ENCODE measurements at regions not wholly inside any gene's neighbourhood (a gene's known extent, or its start where the extent isn't known, plus 50 kb on each side); places are given as distances from the start of the nearest gene placed in this dataset.

DNA sequence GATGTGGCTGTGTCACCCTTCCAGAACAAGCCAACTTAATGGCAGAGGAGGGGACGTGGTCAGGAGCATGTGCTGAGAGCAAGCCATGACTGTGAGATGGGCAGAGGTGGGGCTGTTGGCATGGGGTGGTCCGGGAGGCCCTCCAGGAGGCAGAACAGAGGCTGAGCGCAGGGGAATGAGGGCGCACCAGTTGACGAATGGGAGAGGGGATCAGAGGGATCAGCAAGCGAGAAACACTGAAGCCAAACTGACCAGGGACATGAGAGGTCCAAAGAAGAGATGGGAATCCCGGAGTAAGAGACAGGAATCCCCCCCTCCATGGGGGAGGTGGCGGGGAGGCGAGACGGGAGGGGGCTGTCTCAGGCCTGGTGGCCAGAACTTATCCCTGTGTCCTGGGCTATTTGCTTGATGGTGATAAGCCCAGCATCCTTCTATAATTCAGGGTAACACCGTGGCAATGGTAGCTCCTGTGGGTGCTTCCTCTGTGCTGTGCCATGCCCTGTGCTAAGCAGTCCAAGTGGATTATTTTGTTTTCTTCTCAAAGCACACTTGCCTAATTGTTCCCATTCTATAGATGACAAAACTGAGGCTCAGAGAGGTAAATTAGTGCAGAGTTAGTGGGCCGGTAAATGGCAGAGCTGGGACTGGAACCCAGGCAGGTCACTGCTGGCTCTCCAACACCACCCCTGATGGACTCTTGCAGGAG, 83.4 kb upstream of the SHISAL1 start:
- intact Hi-C loops (cut with micrococcal nuclease): no loop called here
- no peak for TF ChIP-seq MYC (IDR thresholded peaks at IDR 0.05; ENCODE audit: low read depth, low read length)
- no peak for TF ChIP-seq EZH2 (IDR thresholded peaks at IDR 0.05; ENCODE audit: borderline replicate concordance, low read depth, low read length, severe bottlenecking)
- TF ChIP-seq POLR2A (IDR thresholded peaks at IDR 0.05; ENCODE audit: low read depth, low read length): no peak
- no peak for TF ChIP-seq POLR2AphosphoS5 (IDR thresholded peaks at IDR 0.05; ENCODE audit: insufficient read depth, low read depth, low read length)
- TF ChIP-seq FOS (IDR thresholded peaks at IDR 0.05; ENCODE audit: borderline replicate concordance, insufficient read depth, low read length): no peak
- TF ChIP-seq GATA2 (IDR thresholded peaks at IDR 0.05; ENCODE audit: insufficient read depth, insufficient read length, low read depth, low read length): no peak
- TF ChIP-seq, protein P1, sequence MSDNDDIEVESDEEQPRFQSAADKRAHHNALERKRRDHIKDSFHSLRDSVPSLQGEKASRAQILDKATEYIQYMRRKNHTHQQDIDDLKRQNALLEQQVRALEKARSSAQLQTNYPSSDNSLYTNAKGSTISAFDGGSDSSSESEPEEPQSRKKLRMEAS (IDR thresholded peaks at IDR 0.05; ENCODE audit: insufficient read depth, insufficient read length): no peak
- TF ChIP-seq JUN (IDR thresholded peaks at IDR 0.05; ENCODE audit: borderline replicate concordance, insufficient read depth, insufficient read length, low read depth): no peak
- TF ChIP-seq, protein P2, sequence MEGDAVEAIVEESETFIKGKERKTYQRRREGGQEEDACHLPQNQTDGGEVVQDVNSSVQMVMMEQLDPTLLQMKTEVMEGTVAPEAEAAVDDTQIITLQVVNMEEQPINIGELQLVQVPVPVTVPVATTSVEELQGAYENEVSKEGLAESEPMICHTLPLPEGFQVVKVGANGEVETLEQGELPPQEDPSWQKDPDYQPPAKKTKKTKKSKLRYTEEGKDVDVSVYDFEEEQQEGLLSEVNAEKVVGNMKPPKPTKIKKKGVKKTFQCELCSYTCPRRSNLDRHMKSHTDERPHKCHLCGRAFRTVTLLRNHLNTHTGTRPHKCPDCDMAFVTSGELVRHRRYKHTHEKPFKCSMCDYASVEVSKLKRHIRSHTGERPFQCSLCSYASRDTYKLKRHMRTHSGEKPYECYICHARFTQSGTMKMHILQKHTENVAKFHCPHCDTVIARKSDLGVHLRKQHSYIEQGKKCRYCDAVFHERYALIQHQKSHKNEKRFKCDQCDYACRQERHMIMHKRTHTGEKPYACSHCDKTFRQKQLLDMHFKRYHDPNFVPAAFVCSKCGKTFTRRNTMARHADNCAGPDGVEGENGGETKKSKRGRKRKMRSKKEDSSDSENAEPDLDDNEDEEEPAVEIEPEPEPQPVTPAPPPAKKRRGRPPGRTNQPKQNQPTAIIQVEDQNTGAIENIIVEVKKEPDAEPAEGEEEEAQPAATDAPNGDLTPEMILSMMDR (IDR thresholded peaks at IDR 0.05; ENCODE audit: extremely low read depth in 1 of 2, insufficient read depth in 1 of 2, low read depth in 1 of 2, low read length in 2 of 2): no peak
- Histone ChIP-seq H3K9ac (replicated peaks; ENCODE audit: extremely low read depth, insufficient read depth, low read length) (no peak overlapping the region), H4K20me1 (replicated peaks; ENCODE audit: control insufficient read depth, extremely low read depth, insufficient read depth, low read length) (no peaks in the 10 kb centered on the region), H3K9me1 (replicated peaks; ENCODE audit: control insufficient read depth, extremely low read depth, insufficient read depth, low read length) (no peaks in the 10 kb centered on the region), H3K79me2 (ENCODE audit: control insufficient read depth, insufficient read depth, low read length) (no peaks in the 10 kb centered on the region), H3K4me3 (replicated peaks in 1 of 3; ENCODE audit: insufficient read depth in 1 of 3, low read depth in 1 of 3, low read length in 3 of 3) (no peak overlapping the region), H2AFZ (ENCODE audit: low read depth, low read length) (no peak overlapping the region), H3K4me1 (ENCODE audit: control insufficient read depth, extremely low read depth, insufficient read depth, low read length) (no peaks in the 10 kb centered on the region), H3K27ac (ENCODE audit: insufficient read depth, low read depth, low read length) (no peak overlapping the region), H3K36me3 (ENCODE audit: control insufficient read depth in 2 of 2, extremely low read depth in 1 of 2, insufficient read depth in 2 of 2, low read length in 2 of 2) (no peaks in the 10 kb centered on the region), H3K4me2 (ENCODE audit: insufficient read depth, low read length) (no peak overlapping the region), H3K9me3 (replicated peaks; ENCODE audit: control insufficient read depth, insufficient read depth, low read length) (no peaks in the 10 kb centered on the region), H3K27me3 (ENCODE audit: control insufficient read depth in 2 of 2, insufficient read depth in 2 of 2, low read length in 2 of 2) (no peaks in the 10 kb centered on the region)
- CTCF ChIA-PET: no interaction called here
- DNase-seq (ENCODE audit: low read depth, low spot score) (no peak), FAIRE-seq (no peak)
- dilution Hi-C loops (cut with MboI; ENCODE audit: extremely low pct_ligation_motif_present, low sequenced_read_pairs): no loop called here
- POLR2A ChIA-PET: no interaction called here
- no TSS peak for BruUV-seq (replicated peaks)

All from endothelial cell of umbilical vein (primary cell).